ENCODE measurements at regions not wholly inside any gene's neighbourhood (a gene's known extent, or its start where the extent isn't known, plus 50 kb on each side); places are given as distances from the start of the nearest gene placed in this dataset.
"Not testable (repeated sequence)": the region's sequence is repeated elsewhere in the genome, so short reads cannot be mapped to it uniquely, and the experiment has no call there.

- ChIA-PET POLR2A (no interaction called here), CTCF (no interaction called here)
- Histone ChIP-seq H3K4me2 (no peak overlapping the region), H3K4me3 (no peak overlapping the region), H3K27ac (no peak overlapping the region), H3K4me1 (no peaks in the 10 kb centered on the region), H3K9me3 (no peaks in the 10 kb centered on the region)
- ATAC-seq, result no peak
- WGBS (ENCODE audit: missing lambda C conversion rate), result 11% methylated on average over 3 of the region's 6 CpGs
- no peak for DNase-seq (ENCODE audit: low read depth in 1 of 2, low spot score in 1 of 2)
- TF ChIP-seq HOXB13 (CRISPR knock-in tag; IDR thresholded peaks at IDR 0.05; ENCODE audit: low read depth), result no peak
- no peak for TF ChIP-seq CHD2 (IDR thresholded peaks at IDR 0.05; ENCODE audit: low read length, partially characterized antibody)
- TF ChIP-seq RARB (CRISPR knock-in tag; IDR thresholded peaks at IDR 0.05), result no peak
- TF ChIP-seq NPAS2 (CRISPR knock-in tag; IDR thresholded peaks at IDR 0.05; ENCODE audit: borderline replicate concordance), result no peak
- no peak for TF ChIP-seq ZFP36 (IDR thresholded peaks at IDR 0.05; ENCODE audit: borderline replicate concordance, partially characterized antibody)
- no peak for TF ChIP-seq RFX5 (IDR thresholded peaks at IDR 0.05)
- TF ChIP-seq RCOR1 (IDR thresholded peaks at IDR 0.05; ENCODE audit: low read depth, low read length), result no peak
- TF ChIP-seq CEBPB (IDR thresholded peaks at IDR 0.05), result no peak
- TF ChIP-seq USF2 (IDR thresholded peaks at IDR 0.05), result no peak
- TF ChIP-seq MAFK (IDR thresholded peaks at IDR 0.05; ENCODE audit: partially characterized antibody), result no peak
- TF ChIP-seq RAD21 (conservative IDR thresholded peaks at IDR 0.05 in 1 of 2, IDR thresholded peaks at IDR 0.05 in 1 of 2), result no peak
- no peak for TF ChIP-seq KDM1A (IDR thresholded peaks at IDR 0.05; ENCODE audit: low read depth)
- no peak for TF ChIP-seq HOXB5 (CRISPR knock-in tag; IDR thresholded peaks at IDR 0.05)
- TF ChIP-seq HES2 (IDR thresholded peaks at IDR 0.05), result no peak
- no peak for TF ChIP-seq BCL3 (IDR thresholded peaks at IDR 0.05)
- no peak for TF ChIP-seq FOSL2 (IDR thresholded peaks at IDR 0.05)
- TF ChIP-seq FOSL2 (CRISPR knock-in tag; IDR thresholded peaks at IDR 0.05), result no peak
- no peak for FAIRE-seq
Measured at GRCh38 chr6:61555993-61556392, 730.0 kb downstream of the KHDRBS2 start.

- no peaks in the 10 kb centered on the region for H3K9me3 ChIP-seq
- H3K27ac ChIP-seq, result no peak overlapping the region
- DNase-seq (ENCODE audit: low read depth in 1 of 2, low spot score in 1 of 2) (no peak), ATAC-seq (no peak), FAIRE-seq (no peak)
- 0% methylated on average over 3 of the region's 3 CpGs for WGBS (ENCODE audit: missing lambda C conversion rate)
- H3K4me2 ChIP-seq, result no peak overlapping the region
- H3K4me1 ChIP-seq, result no peaks in the 10 kb centered on the region
- H3K4me3 ChIP-seq, result no peak overlapping the region
- TF ChIP-seq POLR2AphosphoS2 (conservative IDR thresholded peaks at IDR 0.05; ENCODE audit: low read length) (no peak), E2F6 (IDR thresholded peaks at IDR 0.05; ENCODE audit: borderline replicate concordance, low read depth) (no peak), PHF8 (IDR thresholded peaks at IDR 0.05; ENCODE audit: borderline replicate concordance, low read depth) (no peak), EP300 (IDR thresholded peaks at IDR 0.05) (no peak), RFX5 (IDR thresholded peaks at IDR 0.05) (no peak), CHD4 (IDR thresholded peaks at IDR 0.05; ENCODE audit: borderline replicate concordance) (no peak), MYC (IDR thresholded peaks at IDR 0.05; ENCODE audit: borderline replicate concordance, low read length) (no peak), HOXB13 (CRISPR knock-in tag; IDR thresholded peaks at IDR 0.05; ENCODE audit: low read depth) (no peak), HOXB5 (CRISPR knock-in tag; IDR thresholded peaks at IDR 0.05) (no peak), SMC3 (IDR thresholded peaks at IDR 0.05) (no peak), ZFP36 (IDR thresholded peaks at IDR 0.05; ENCODE audit: borderline replicate concordance, partially characterized antibody) (no peak), REST (IDR thresholded peaks at IDR 0.05) (no peak), CTCF (IDR thresholded peaks at IDR 0.05) (no peak)
- CTCF ChIA-PET, result no interaction called here
- POLR2A ChIA-PET, result no interaction called here
Measured at GRCh38 chr6:61538801-61539200, 747.2 kb downstream of the KHDRBS2 start.

- H3K4me3 ChIP-seq; ATAC-seq; POLR2A ChIA-PET; H3K4me1 ChIP-seq; CTCF ChIA-PET; H3K9me3 ChIP-seq; DNase-seq (ENCODE audit: low read depth in 1 of 2, low spot score in 1 of 2); H3K27ac ChIP-seq; H3K4me2 ChIP-seq; FAIRE-seq: not testable (repeated sequence)
- WGBS (ENCODE audit: missing lambda C conversion rate), result 0% methylated on average over 2 of the region's 2 CpGs
Measured at GRCh38 chr6:61532749-61533148, 753.3 kb downstream of the KHDRBS2 start.
